SK-N-SH (cell line): ENCODE measurements at regions not wholly inside any gene's neighbourhood (a gene's known extent, or its start where the extent isn't known, plus 50 kb on each side); places are given as distances from the start of the nearest gene placed in this dataset.

Source experiments
- CTCF ChIA-PET: fragments of 300-600, 350-600 bp; formaldehyde crosslinking; extraction: SDS; loops from one replicate; lab custom pipeline; 2021; lab: Yijun Ruan, JAX
- POLR2A ChIA-PET: fragments of 350-600 bp; sonication (Branson Sonifier 250); formaldehyde crosslinking; extraction: SDS; loops from one replicate; lab custom pipeline; 2020; ENCODE audit warnings: antibody characterized with exemption, inconsistent platforms; lab: Yijun Ruan, JAX
- DNase-seq: peaks from one replicate; pipeline ENCODE4 v3.0.0; 2012
- H2AFZ ChIP-seq: fragments of 200-600 bp; sonication (generic); 2 replicates; pipeline ENCODE4 v1.8.1; 2016; ENCODE audit warnings: antibody characterized with exemption, mild to moderate bottlenecking, low read depth
- H3F3A ChIP-seq: fragments of 200-600 bp; sonication (generic); replicated peaks from 2 replicates; pipeline ENCODE3; 2016; ENCODE audit warnings: antibody characterized with exemption, mild to moderate bottlenecking; ENCODE audit not compliant: insufficient read depth
- H3K27ac ChIP-seq, 2 experiments: fragments of 200-500 bp in 1 of 2; fragments of 200-600 bp in 1 of 2; sonication (Bioruptor generic) in 1 of 2; sonication (generic), shearing (Covaris generic) in 1 of 2; 2 replicates each; pipeline versions ENCODE4 v1.5.1 to v1.6.1; 2014 to 2016; ENCODE audit warnings: low read depth in 2 of 2, inconsistent platforms in 1 of 2, low read length in 1 of 2, mild to moderate bottlenecking in 1 of 2, mixed read lengths in 1 of 2
- H3K27me3 ChIP-seq: fragments of 200-600 bp; sonication (generic), shearing (Covaris generic); 2 replicates; pipeline ENCODE4 v1.6.1; 2016; ENCODE audit warnings: mixed run types; ENCODE audit not compliant: insufficient read depth
- H3K36me3 ChIP-seq, 2 experiments: fragments of 200-500 bp in 1 of 2; fragments of 200-600 bp in 1 of 2; sonication (Bioruptor generic) in 1 of 2; sonication (generic) in 1 of 2; replicated peaks in 1 of 2; 2 replicates each; pipeline versions ENCODE3 to v1.5.1; 2014 to 2016; ENCODE audit warnings: low read length in 1 of 2, mild to moderate bottlenecking in 1 of 2; ENCODE audit not compliant: insufficient read depth in 2 of 2, control insufficient read depth in 1 of 2
- H3K4me1 ChIP-seq, 2 experiments: fragments of 200-500 bp in 1 of 2; fragments of 200-600 bp in 1 of 2; sonication (Bioruptor generic) in 1 of 2; sonication (generic), shearing (Covaris generic) in 1 of 2; 2 replicates each; pipeline versions ENCODE4 v1.5.1 to v1.6.1; 2014 to 2016; ENCODE audit warnings: low read depth in 1 of 2, low read length in 1 of 2, mixed run types in 1 of 2; ENCODE audit not compliant: insufficient read depth in 2 of 2, control insufficient read depth in 1 of 2
- H3K4me2 ChIP-seq: fragments of 200-600 bp; sonication (generic), shearing (Covaris generic); 2 replicates; pipeline ENCODE4 v1.6.1; 2017; ENCODE audit warnings: mixed run types
- H3K4me3 ChIP-seq, 2 experiments: fragments of 200-500 bp in 1 of 2; fragments of 200-600 bp in 1 of 2; sonication (Bioruptor generic) in 1 of 2; sonication (generic), shearing (Covaris generic) in 1 of 2; 2 replicates each; pipeline versions ENCODE4 v1.5.1 to v1.8.1; 2014 to 2016; ENCODE audit warnings: low read depth in 2 of 2, inconsistent platforms in 1 of 2, low read length in 1 of 2, mild to moderate bottlenecking in 1 of 2, mixed read lengths in 1 of 2, moderate library complexity in 1 of 2
- H3K79me2 ChIP-seq: fragments of 200-600 bp; sonication (generic); 2 replicates; pipeline ENCODE4 v1.8.1; 2017; ENCODE audit warnings: mild to moderate bottlenecking; ENCODE audit not compliant: insufficient read depth
- H3K9ac ChIP-seq: fragments of 200-600 bp; sonication (generic); 2 replicates; pipeline ENCODE4 v1.6.1; 2017; ENCODE audit warnings: mixed run types
- H3K9me2 ChIP-seq: fragments of 200-600 bp; sonication (generic); 2 replicates; pipeline ENCODE4 v1.6.1; 2017; ENCODE audit warnings: mixed run types
- H3K9me3 ChIP-seq: fragments of 200-600 bp; sonication (generic); 2 replicates; pipeline ENCODE4 v1.6.1; 2017; ENCODE audit warnings: mixed run types, mild to moderate bottlenecking, moderate library complexity
- H4K20me1 ChIP-seq: fragments of 200-600 bp; sonication (generic); 2 replicates; pipeline ENCODE4 v1.6.1; 2017; ENCODE audit warnings: mild to moderate bottlenecking, mixed run types; ENCODE audit not compliant: insufficient read depth
- CTCF ChIP-seq: fragments of 200-600 bp; sonication (generic); IDR thresholded peaks from 2 replicates; pipeline ENCODE4 v1.6.1; 2017; ENCODE audit warnings: antibody characterized with exemption, mild to moderate bottlenecking, moderate library complexity
- EP300 ChIP-seq, 2 experiments: IDR thresholded peaks; 2 replicates each; pipeline versions ENCODE4 v1.4.0 to v1.6.1; 2012; ENCODE audit warnings: borderline replicate concordance in 1 of 2, low read depth in 1 of 2, low read length in 1 of 2
- EZH2phosphoT487 ChIP-seq: fragments of 200-600 bp; sonication (generic); IDR thresholded peaks from 2 replicates; pipeline ENCODE4 v1.6.1; 2017; ENCODE audit warnings: low read depth, mixed run types, mild to moderate bottlenecking, antibody characterized with exemption, moderate library complexity, borderline replicate concordance
- IRF3 ChIP-seq: fragments of 150-350 bp; IDR thresholded peaks from 2 replicates; pipeline ENCODE4 v1.6.1; 2016; ENCODE audit warnings: mild to moderate bottlenecking, low read depth, low read length
- JUND ChIP-seq: IDR thresholded peaks from 2 replicates; pipeline ENCODE4 v1.4.0; 2012
- NFIC ChIP-seq: IDR thresholded peaks from 2 replicates; pipeline ENCODE4 v1.4.0; 2012; ENCODE audit warnings: borderline replicate concordance
- NRF1 ChIP-seq: IDR thresholded peaks from 2 replicates; pipeline ENCODE4 v1.6.1; 2012; ENCODE audit warnings: low read depth, mild to moderate bottlenecking, low read length
- PBX3 ChIP-seq: IDR thresholded peaks from 2 replicates; pipeline ENCODE4; 2012
- REST ChIP-seq: IDR thresholded peaks from 2 replicates; pipeline ENCODE4 v1.6.1; 2012; ENCODE audit warnings: mild to moderate bottlenecking, low read depth, low read length, moderate library complexity
- RFX5 ChIP-seq: IDR thresholded peaks from 2 replicates; pipeline ENCODE4 v1.6.1; 2012; ENCODE audit warnings: mild to moderate bottlenecking, improper control_type of control experiment, low read length
- SIN3A ChIP-seq: IDR thresholded peaks from 2 replicates; pipeline ENCODE4 v1.6.1; 2012; ENCODE audit warnings: low read depth, mild to moderate bottlenecking, low read length, moderate library complexity, borderline replicate concordance
- TAF1 ChIP-seq: IDR thresholded peaks from 2 replicates; pipeline ENCODE4 v1.6.1; 2012; ENCODE audit warnings: low read depth, mild to moderate bottlenecking, low read length, moderate library complexity, borderline replicate concordance
- TCF12 ChIP-seq: IDR thresholded peaks from 2 replicates; pipeline ENCODE4 v1.4.0; 2012
- USF1 ChIP-seq: IDR thresholded peaks from 2 replicates; pipeline ENCODE4 v1.4.0; 2012; ENCODE audit warnings: low read depth, borderline replicate concordance
- USF2 ChIP-seq: fragments of 150-350 bp; IDR thresholded peaks from 2 replicates; pipeline ENCODE4 v1.6.1; 2017; ENCODE audit warnings: antibody characterized with exemption, low read length, low read depth, borderline replicate concordance
- WGBS: methylation state at CpG from one replicate; pipeline ENCODE4 v1.1.6; 2017; ENCODE audit warnings: low lambda C conversion rate; 5-methylcytosine and 5-hydroxymethylcytosine counted together

GRCh38 chr4:65021149-65021548 lies 611.9 kb upstream of the TECRL start:
- CTCF ChIA-PET: no interaction called here

More at GRCh38 chr4:65021149-65021548, 611.9 kb upstream of the TECRL start:
- POLR2A ChIA-PET: no interaction called here
- no peak overlapping the region for H3K9ac ChIP-seq
- H3K4me1 ChIP-seq: no peaks in the 10 kb centered on the region
- H3K27ac ChIP-seq: no peak overlapping the region
- no peak overlapping the region for H3K4me3 ChIP-seq
- no peaks in the 10 kb centered on the region for H3K27me3 ChIP-seq
- no peak for DNase-seq
- no peaks in the 10 kb centered on the region for H3K9me2 ChIP-seq
- TF ChIP-seq REST (no peak), TAF1 (no peak), NRF1 (no peak), CTCF (no peak), PBX3 (no peak), JUND (no peak), USF1 (no peak), EP300 (IDR thresholded peaks at IDR 0.05; ENCODE audit: borderline replicate concordance in 1 of 2, low read depth in 1 of 2, low read length in 1 of 2) (no peak), IRF3 (no peak), TCF12 (no peak), SIN3A (no peak), USF2 (no peak), EZH2phosphoT487 (no peak), RFX5 (no peak), NFIC (no peak)
- H4K20me1 ChIP-seq: no peaks in the 10 kb centered on the region
- WGBS: 7% methylated on average over 2 of the region's 2 CpGs
- no peaks in the 10 kb centered on the region for H3F3A ChIP-seq
- no peaks in the 10 kb centered on the region for H3K9me3 ChIP-seq
- H3K36me3 ChIP-seq: no peaks in the 10 kb centered on the region
- H3K4me2 ChIP-seq: no peak overlapping the region
- no peak overlapping the region for H2AFZ ChIP-seq
- H3K79me2 ChIP-seq: no peaks in the 10 kb centered on the region
